Pons (tissue), 1 donor: ENCODE measurements at regions not wholly inside any gene's neighbourhood (a gene's known extent, or its start where the extent isn't known, plus 50 kb on each side); places are given as distances from the start of the nearest gene placed in this dataset.

ENCODE experiments used
- DNase-seq: peaks from one replicate; pipeline ENCODE4 v3.0.0-alpha.2; 2016; ENCODE audit warnings: low spot score

- no peak for DNase-seq
These were observed 115.7 kb upstream of the GSC start for GRCh38 chr14:94885481-94886155.

GRCh38 chr14:94884616-94885230 lies 114.8 kb upstream of the GSC start:
- DNase-seq = no peak

- no peak for DNase-seq
These were observed 112.5 kb upstream of the GSC start for GRCh38 chr14:94882401-94882800.

- no peak for DNase-seq
These were observed 111.0 kb upstream of the GSC start for GRCh38 chr14:94880876-94881275.

- DNase-seq = no peak
These were observed 110.2 kb upstream of the GSC start for GRCh38 chr14:94880106-94880505.

GRCh38 chr14:94879537-94879936 lies 109.6 kb upstream of the GSC start:
- no peak for DNase-seq

GRCh38 chr14:94876306-94876705 lies 106.4 kb upstream of the GSC start:
- DNase-seq = no peak

- no peak for DNase-seq
These were observed 105.3 kb upstream of the GSC start for GRCh38 chr14:94875256-94875655.

GRCh38 chr14:94868772-94869072 lies 98.8 kb upstream of the GSC start:
- DNase-seq = peak; percentile 45

GRCh38 chr14:94867946-94868771 lies 98.2 kb upstream of the GSC start:
- DNase-seq = peak; percentile 94

GRCh38 chr14:94867209-94867608 lies 97.3 kb upstream of the GSC start:
- DNase-seq = no peak

GRCh38 chr14:94864387-94865195 lies 94.7 kb upstream of the GSC start:
- DNase-seq = no peak

- no peak for DNase-seq
These were observed 93.5 kb upstream of the GSC start for GRCh38 chr14:94863366-94863765.

- no peak for DNase-seq
These were observed 88.0 kb upstream of the GSC start for GRCh38 chr14:94857950-94858349.

- no peak for DNase-seq
These were observed 84.0 kb upstream of the GSC start for GRCh38 chr14:94853920-94854319.

GRCh38 chr14:94850309-94851211 lies 80.6 kb upstream of the GSC start:
- no peak for DNase-seq

GRCh38 chr14:94844593-94845152 lies 74.8 kb upstream of the GSC start:
- no peak for DNase-seq

GRCh38 chr14:94840467-94840866 lies 70.6 kb upstream of the GSC start:
- no peak for DNase-seq

GRCh38 chr14:94839348-94839747 lies 69.4 kb upstream of the GSC start:
- DNase-seq = no peak

- no peak for DNase-seq
These were observed 66.9 kb upstream of the GSC start for GRCh38 chr14:94836849-94837248.

GRCh38 chr14:94833633-94834032 lies 63.7 kb upstream of the GSC start:
- DNase-seq = no peak
